ENCODE measurements at regions not wholly inside any gene's neighbourhood (a gene's known extent, or its start where the extent isn't known, plus 50 kb on each side); places are given as distances from the start of the nearest gene placed in this dataset.
A peak's percentile ranks its signal among the peaks of the same experiment; 100 is the strongest.

DNA sequence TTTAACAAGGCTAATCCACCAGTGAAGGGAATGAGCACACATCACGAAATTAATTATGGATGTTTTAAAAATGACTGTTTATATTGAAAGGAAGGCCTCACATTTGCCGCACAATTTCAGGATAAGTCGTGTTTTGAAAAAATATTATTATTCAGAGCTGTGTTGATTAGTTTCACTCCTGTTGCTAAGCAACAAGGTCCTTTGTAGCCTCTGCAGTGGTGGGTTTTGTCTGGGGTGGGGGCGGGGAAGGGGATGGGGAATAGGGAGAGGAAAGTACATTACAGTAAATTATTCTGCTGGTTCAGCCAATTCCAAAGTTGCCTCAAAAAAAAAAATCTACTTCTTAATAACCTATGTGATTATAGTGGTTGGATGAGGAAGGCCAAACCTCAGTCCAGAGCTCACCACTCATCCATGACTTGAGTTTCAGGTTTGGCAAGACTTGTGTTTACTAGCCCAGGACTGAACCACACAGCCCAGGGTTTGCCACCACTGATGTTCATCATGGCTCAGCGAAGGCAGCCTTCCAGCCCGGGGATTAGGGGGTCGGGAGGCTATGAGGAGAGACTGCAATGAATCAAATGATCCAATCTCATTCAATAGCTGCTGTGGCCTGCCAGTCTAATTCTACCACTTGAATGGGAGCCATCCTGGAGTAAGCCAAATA, 162.5 kb upstream of the ATP6AP2 start:
- no peaks in the 10 kb centered on the region for H3K36me3 ChIP-seq (replicated peaks)
- no peak for DNase-seq
- TF ChIP-seq, protein P1, sequence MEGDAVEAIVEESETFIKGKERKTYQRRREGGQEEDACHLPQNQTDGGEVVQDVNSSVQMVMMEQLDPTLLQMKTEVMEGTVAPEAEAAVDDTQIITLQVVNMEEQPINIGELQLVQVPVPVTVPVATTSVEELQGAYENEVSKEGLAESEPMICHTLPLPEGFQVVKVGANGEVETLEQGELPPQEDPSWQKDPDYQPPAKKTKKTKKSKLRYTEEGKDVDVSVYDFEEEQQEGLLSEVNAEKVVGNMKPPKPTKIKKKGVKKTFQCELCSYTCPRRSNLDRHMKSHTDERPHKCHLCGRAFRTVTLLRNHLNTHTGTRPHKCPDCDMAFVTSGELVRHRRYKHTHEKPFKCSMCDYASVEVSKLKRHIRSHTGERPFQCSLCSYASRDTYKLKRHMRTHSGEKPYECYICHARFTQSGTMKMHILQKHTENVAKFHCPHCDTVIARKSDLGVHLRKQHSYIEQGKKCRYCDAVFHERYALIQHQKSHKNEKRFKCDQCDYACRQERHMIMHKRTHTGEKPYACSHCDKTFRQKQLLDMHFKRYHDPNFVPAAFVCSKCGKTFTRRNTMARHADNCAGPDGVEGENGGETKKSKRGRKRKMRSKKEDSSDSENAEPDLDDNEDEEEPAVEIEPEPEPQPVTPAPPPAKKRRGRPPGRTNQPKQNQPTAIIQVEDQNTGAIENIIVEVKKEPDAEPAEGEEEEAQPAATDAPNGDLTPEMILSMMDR (IDR thresholded peaks at IDR 0.05; ENCODE audit: low read depth, low read length, missing control alignments): no peak
- H3K27me3 ChIP-seq (replicated peaks): no peaks in the 10 kb centered on the region
- no peak overlapping the region for H3K27ac ChIP-seq
- no peak overlapping the region for H3K4me3 ChIP-seq (ENCODE audit: low read depth, low read length)
- in situ Hi-C loops (cut with HindIII; ENCODE audit: low pct_ligation_motif_present, low sequenced_read_pairs): no loop called here

DNA sequence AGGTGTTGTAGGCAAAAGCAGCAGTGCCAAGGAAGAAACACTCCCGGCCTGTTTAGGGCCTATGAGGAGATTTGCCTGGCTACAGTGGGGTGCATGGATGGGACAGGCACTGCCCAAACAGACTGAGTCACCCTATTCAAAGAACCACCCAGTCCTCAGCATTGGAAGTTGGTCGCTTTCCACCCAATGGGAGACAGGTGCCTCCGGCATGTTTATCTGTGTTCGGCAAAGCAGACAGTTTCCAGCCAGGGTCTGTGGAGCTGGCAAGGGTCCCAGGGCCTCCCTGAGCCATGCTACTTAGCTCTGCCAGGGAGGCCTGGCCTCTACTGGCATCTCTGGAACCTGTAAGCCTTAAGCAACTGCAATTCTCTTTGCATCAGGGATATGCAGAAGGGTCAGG, 165.1 kb upstream of the ATP6AP2 start:
- H3K27me3 ChIP-seq (replicated peaks): no peaks in the 10 kb centered on the region
- H3K27ac ChIP-seq: no peak overlapping the region
- in situ Hi-C loops (cut with HindIII; ENCODE audit: low pct_ligation_motif_present, low sequenced_read_pairs): no loop called here
- TF ChIP-seq, protein P1 (IDR thresholded peaks at IDR 0.05; ENCODE audit: low read depth, low read length, missing control alignments): no peak
- H3K36me3 ChIP-seq (replicated peaks): no peaks in the 10 kb centered on the region
- no peak for DNase-seq
- H3K4me3 ChIP-seq (ENCODE audit: low read depth, low read length): no peak overlapping the region

DNA sequence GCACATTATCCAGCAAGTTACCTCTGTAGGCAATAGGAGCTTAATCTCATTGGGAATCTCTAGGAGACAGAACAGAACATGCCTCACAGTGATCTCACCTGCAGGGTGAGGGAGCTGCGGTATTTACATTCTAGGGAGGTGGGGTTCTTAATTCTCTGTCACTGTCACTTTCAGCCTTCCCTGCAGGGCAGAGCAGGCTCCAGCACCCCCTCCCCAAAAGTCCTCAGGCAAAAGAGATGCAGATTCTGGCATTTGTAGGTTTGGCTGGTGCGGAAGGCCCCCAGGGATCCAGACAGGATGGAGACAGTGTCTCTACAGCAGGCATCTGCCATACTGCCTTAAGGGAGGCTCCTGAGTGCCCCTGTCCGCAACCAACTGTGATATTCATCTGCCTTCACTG, 166.4 kb upstream of the ATP6AP2 start:
- H3K27me3 ChIP-seq (replicated peaks): no peaks in the 10 kb centered on the region
- TF ChIP-seq, protein P1 (IDR thresholded peaks at IDR 0.05; ENCODE audit: low read depth, low read length, missing control alignments): no peak
- no peak for DNase-seq
- in situ Hi-C loops (cut with HindIII; ENCODE audit: low pct_ligation_motif_present, low sequenced_read_pairs): no loop called here
- no peak overlapping the region for H3K27ac ChIP-seq
- no peaks in the 10 kb centered on the region for H3K36me3 ChIP-seq (replicated peaks)
- H3K4me3 ChIP-seq (ENCODE audit: low read depth, low read length): no peak overlapping the region

DNA sequence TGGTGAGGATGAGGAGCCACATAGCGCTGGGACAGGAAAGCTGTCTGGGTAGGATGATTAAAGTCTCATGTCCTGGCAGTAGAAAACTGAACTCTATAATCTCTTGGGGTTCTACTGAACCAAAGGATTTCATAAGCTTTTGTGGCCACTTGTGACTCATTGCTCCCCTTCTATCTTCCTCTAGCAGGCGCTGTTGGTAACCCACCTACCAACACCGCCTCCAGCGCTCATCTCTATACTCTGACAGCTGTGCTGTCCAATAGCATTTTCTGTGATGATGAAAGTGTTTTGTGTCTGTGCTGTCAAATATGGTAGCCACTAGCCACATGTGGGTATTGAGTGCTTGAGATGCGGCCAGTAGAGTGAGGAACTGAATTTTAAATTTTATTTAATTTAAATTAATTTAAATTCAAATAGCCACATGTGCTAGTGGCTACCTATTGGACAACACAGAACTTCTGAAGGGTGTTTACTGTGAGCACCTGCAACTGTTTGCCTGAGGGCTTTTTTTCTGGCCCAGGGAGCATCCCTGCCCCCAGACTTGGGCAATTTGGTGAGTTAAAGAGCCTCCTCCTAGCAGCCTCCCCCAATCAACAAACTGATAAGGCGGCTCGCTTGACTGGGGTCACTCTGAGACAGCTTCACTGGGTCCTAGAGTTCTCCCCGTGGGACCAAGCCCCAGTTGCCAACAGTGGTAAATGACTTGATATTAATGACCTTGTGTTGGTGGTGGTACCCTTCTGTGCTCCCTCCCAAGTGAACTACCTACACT, 169.2 kb upstream of the ATP6AP2 start:
- DNase-seq: no peak
- no peak overlapping the region for H3K27ac ChIP-seq
- H3K36me3 ChIP-seq (replicated peaks): no peaks in the 10 kb centered on the region
- TF ChIP-seq, protein P1 (IDR thresholded peaks at IDR 0.05; ENCODE audit: low read depth, low read length, missing control alignments): peak; percentile 29
- no peak overlapping the region for H3K4me3 ChIP-seq (ENCODE audit: low read depth, low read length)
- H3K27me3 ChIP-seq (replicated peaks): no peaks in the 10 kb centered on the region
- in situ Hi-C loops (cut with HindIII; ENCODE audit: low pct_ligation_motif_present, low sequenced_read_pairs): no loop called here

GRCh38 chrX:40410859-40411258, 169.9 kb upstream of the ATP6AP2 start:
- in situ Hi-C loops (cut with HindIII; ENCODE audit: low pct_ligation_motif_present, low sequenced_read_pairs): no loop called here
- DNase-seq: no peak

More at GRCh38 chrX:40410859-40411258, 169.9 kb upstream of the ATP6AP2 start:
- H3K4me3 ChIP-seq (ENCODE audit: low read depth, low read length): no peak overlapping the region
- no peak overlapping the region for H3K27ac ChIP-seq
- H3K36me3 ChIP-seq (replicated peaks): no peaks in the 10 kb centered on the region
- no peaks in the 10 kb centered on the region for H3K27me3 ChIP-seq (replicated peaks)
- TF ChIP-seq, protein P1 (IDR thresholded peaks at IDR 0.05; ENCODE audit: low read depth, low read length, missing control alignments): no peak

All from brain microvascular endothelial cell (primary cell).